Right ventricle myocardium superior (tissue), 1 donor: ENCODE measurements at regions not wholly inside any gene's neighbourhood (a gene's known extent, or its start where the extent isn't known, plus 50 kb on each side); places are given as distances from the start of the nearest gene placed in this dataset.

Experiments used
- ATAC-seq: fragments of 200-7000 bp; cut with Tn5 transposase; one replicate; pipeline ENCODE4 v1.9.1; 2020; ENCODE audit warnings: mild to moderate bottlenecking; ENCODE audit not compliant: poor library complexity
- DNase-seq: peaks from one replicate; pipeline ENCODE4 v3.0.0-alpha.2; 2020
- intact Hi-C: fragments of 100-400 bp; cut with DNase I; formaldehyde crosslinking; loops from one replicate; pipeline ENCODE4 v1.11.2; 2022
- donor health status: DM: no; HTN: yes; CAD: no; lungs with severe emphysema.

DNA sequence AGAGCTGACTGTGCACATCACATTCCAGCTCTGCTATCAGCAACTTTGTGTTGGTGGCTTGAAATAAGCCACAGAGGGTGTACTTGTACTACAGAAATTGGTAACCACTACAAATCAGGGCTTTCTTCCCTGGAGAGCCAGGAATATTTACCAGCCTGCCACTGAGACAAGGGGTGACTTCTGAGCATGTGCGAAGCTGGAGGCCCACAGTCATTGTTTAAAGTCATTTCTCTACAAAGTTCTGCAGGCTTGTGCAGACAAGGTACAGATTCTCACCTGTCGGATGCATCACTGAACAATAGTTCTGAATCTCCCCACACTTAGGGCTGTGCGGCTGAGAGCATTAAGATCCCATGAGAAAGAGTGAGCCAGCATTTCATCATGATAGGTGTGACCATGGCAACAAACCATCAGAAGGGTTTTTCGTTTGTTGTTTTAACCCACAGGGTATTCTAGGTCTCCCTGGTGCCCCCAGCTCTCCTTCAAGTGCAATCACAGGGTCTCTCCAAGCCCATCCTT is 292.8 kb downstream of the CDC5L start:
- DNase-seq (no peak), ATAC-seq (no peak)
- intact Hi-C loops: no loop called here

DNA sequence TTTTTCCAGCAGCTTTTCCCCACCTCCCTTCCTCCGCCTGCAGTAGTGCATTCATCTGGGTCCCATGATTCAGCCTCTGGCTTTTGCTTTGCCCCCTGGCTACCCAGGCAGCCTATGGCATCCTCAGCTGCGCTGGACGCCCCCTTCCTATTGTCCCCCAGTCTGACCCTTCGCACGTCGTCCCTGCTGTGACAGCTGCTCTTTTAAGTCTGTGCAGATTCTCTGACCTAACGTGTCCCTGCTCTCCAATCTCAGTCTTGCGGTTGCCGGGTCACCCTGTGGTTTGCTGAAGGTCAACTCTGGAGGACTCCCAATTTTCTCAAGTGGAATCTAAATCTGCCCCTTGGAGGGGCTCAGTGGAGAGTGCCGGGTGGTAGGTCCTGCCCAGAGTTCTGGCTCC is 294.3 kb downstream of the CDC5L start:
- intact Hi-C loops: no loop called here
- DNase-seq: no peak
- no peak for ATAC-seq

DNA sequence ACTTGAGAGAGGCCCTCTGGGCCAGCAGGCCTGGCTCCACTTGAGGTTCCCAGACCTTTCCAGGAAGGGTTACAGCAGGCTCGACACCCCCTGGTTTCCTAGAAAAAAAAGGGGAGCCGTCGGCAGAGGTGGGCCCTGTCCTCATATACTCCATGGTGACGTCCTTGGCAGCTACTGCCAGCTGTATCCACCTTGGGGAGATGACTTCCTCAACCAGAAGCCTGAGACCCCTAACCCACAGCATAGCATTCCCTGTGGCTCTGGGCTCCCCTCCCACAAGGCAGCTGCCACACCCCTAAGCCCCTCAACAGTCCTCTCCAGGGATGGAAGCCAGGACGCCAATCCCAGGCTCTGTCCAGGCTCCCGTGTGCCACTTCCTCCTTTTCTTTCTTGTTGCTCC is 294.8 kb downstream of the CDC5L start:
- no peak for ATAC-seq
- intact Hi-C loops: no loop called here
- no peak for DNase-seq

DNA sequence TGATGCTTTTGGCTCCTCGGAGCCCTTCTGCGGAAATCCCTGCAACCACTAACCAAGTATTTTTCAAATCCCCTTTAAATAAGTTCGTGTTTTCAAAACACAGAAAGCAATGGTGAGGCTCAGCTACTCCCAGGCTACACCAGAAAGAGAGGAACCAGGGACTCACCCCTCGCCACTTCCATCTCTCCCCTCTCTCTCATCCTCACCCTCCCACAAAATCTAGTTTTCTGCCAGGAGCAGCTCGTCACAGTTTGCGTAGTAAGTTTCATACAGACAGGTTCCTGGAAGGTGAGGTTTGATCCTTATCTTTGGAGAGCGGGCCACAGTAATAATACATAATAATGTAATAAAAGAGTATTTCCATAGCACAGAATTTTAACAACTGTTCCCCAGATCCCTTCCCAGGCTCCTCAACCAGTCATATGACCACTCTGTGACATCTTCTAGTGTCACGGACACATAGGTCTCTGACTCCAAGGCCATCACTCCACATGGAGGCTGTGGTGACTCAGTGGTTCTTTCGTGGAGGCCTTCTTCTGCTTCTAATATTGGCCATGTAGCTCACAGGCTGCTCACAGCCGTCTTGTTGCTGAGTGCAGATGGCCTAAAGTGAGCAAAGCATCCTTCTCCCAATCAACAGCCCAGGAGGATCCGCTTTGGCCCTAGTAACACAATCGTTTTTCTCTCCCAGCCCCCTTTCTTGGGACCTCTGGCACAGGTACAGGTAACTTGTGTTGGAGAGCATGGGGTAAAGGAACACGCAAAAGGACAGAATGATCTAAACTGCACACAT is 295.7 kb downstream of the CDC5L start:
- intact Hi-C loops: no loop called here
- ATAC-seq (no peak), DNase-seq (no peak)

DNA sequence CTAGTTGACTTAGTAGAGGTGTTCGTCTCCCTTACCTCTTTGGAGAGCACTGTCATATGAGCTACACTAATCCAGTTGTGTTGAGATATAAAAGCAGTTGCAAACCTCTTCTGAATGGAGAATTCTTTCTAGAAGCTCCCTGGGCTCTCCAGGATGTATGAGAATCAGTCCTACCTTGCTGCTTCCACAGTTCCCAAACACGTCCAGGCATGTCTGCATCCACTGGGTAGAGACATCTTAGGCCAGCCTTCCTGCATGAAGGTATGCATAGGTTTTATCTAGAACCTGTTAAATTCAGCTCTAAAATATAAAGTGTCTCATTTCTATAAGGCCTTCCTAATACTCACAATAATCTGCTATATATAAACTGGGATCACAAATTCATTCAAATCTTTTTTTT is 297.7 kb downstream of the CDC5L start:
- intact Hi-C loops: no loop called here
- ATAC-seq (no peak), DNase-seq (no peak)

DNA sequence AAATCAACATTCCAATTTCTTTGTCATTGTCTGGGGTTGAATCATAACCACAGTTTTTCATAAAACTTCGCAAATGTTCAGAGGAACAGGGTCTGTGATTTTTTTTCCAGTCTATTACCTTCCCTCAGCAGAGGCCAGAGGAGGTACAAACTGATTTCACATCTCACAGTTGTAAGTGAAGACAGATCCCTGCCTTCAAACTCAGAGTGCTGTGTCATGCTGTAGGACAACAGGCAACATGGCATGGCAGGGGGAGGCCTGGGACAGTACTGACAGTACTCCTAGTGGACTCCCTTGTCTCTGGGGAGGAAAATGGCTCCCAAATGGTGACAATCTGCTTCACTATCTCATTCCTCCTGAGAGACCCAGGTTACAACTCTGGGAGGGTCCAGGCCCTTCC is 308.6 kb downstream of the CDC5L start:
- ATAC-seq: peak; percentile 38
- intact Hi-C loops: no loop called here

DNA sequence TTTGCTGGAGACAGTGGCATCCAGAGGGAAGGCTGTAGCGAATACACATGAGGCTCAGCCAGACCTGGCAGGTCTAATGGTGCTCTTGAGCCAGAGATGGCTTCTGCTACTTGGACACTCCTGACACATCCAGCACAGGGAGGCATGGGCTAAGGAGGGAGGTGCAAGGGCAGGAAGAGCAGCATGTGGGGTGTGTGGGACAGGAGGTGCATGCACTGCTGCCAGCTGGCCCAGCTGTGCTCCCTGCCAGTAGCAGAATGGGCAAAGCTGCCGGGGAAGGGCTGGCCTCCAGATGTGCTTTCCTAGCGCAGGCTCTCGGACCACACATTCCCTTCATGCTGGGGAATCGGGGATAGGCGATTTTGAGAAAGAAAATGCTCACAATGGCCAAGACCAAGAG is 309.2 kb downstream of the CDC5L start:
- intact Hi-C loops: no loop called here
- no peak for DNase-seq
- ATAC-seq: no peak

More for the DNA sequence above, 308.6 kb downstream of the CDC5L start:
- no peak for DNase-seq

DNA sequence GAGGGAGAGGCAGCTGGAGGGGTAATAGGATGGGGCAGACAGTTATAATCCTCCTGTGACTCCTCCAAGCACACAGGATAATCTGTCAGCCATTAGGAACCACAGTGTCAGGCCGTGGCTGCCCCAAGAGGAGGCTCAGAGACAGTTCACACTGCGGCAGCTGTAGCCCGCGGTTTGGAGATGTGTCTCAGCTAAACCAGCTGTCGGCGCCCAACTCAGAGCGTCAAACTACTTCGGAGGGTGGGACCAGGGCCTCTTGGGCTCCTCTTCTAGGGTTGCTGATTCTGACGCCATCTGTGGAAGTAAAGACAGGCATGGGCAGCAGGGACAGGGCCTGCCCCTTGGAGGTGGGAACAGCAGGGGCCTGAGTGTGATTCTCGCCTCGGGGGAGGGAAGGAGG is 309.8 kb downstream of the CDC5L start:
- intact Hi-C loops: no loop called here
- DNase-seq: no peak
- ATAC-seq: no peak

DNA sequence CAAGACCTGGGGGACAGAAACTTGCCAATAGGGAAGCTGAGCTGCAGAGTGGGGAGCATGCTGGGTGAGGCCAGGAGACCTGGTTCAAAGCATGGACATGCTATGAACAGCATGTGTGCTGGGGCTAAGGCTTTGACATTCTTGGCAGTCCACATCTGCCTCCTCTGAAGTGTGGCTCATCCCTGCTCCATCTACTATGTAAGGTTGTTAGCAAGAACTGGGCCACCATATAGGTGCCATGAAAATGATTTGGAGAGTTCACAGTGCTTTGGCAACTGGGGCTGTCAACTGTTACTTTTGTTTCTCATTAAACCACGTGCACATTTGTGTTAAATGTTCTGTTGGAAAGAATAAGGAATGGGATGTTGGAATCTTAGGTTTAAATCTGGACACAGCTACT is 311.1 kb downstream of the CDC5L start:
- intact Hi-C loops: no loop called here
- ATAC-seq (no peak), DNase-seq (no peak)

DNA sequence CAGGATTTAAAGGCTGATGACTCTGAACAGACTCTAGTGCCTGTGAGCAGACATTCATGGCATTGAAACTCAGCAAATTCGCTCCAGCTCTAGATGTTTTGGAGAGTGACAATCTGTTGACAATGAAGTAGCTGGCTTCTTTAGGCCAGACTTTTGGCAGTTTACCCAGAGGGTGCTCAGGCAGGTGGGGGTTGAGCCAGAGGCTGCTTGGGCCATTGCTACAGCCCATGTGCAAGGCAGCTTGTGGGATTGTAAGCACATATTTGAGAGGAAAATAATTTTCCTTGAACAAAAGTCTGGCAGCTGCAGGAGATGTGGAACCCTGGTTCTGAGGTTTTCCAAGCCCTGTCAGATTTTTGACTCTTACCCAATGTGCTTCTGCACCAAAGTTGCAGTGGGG is 311.6 kb downstream of the CDC5L start:
- intact Hi-C loops: no loop called here
- no peak for DNase-seq
- ATAC-seq: peak; percentile 80

DNA sequence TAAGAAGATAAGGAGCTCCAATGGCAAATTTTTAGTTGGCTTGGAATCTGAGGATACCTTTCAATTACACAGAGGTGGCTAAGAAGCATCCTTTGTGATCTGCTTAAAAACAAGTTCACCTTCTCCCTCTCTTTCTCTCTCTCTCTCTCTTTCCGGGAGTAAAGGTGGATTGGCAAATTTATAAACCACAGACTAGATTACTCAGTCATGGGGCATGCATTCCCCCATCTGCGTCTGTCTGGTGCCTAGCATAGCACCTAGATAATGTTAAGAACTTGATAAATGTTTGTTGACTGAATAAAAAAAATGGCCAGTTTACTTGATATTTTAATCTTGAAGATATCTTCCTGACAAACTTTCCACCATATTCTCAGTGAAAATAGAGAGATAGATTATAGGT is 312.3 kb downstream of the CDC5L start:
- ATAC-seq (no peak), DNase-seq (no peak)
- intact Hi-C loops: no loop called here

DNA sequence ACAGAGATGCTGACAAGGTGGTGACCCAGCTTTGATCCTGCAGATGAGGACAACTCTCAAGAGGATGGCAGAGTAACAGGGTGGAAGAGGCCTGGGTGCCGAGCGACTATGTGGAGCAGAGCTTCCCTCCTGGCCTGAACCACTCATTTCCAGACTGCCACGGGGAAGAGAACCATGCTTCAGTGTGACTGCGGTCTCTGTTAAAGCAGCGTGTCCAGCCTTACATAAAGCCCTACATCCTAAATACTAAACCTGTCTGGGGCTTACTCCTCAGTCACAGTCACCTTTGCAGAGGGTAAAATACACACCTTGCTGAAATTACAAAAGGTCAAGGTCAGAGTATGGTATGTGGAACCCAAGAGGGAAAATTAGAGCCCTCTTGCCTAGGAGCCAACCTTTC is 312.9 kb downstream of the CDC5L start:
- ATAC-seq (no peak), DNase-seq (no peak)
- intact Hi-C loops: no loop called here

DNA sequence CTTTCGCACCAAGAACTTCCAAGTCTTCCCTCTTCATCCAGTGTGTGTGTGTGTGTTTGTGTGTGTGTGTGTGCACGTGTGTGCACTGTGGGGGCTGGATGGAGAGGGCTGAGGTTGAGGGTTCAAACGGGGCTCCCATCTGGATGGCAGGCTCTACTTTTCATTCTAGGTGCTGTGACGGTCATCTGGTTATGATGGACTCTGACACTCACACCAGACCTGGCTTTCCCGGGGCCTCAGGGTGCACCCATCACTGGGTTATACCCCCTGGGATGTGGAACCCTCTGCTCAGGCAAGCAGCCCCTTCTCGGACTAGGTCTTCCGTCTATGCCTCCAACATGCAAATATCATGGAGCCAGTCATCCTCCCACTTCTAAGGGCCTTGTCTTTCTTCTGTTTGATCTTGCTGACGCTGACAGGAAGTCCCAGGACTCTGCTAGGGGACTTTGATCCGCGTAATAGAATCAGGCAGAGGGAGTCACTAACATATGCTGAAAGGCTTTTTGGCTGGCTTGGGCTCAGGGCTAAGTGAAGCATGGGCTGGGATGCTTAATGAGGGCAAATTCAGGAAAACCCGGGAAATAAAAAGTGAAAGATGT is 313.6 kb downstream of the CDC5L start:
- no peak for ATAC-seq
- DNase-seq: no peak
- intact Hi-C loops: no loop called here

DNA sequence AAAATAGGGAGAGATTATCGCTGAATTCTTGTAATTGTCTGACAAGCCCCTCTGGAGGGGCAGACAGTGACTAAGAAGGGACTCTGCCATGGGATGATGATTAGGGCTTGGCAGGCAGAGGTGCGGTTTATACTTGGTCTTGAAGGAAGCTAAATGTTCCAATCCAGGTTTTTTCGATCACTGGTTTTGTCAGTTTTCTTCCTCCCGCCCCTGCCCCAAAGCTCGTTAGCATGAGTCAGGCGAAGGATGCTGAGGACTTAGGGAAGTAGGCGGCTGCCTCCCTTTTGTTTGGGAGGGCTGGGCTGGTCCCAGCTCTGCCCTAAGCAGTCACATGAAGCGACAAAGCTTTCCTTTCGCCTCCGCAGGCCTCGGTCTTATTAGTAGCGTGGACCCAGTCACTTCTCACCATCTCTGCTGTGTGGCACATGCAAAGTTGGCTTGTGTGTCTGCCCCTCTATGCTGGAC is 314.2 kb downstream of the CDC5L start:
- intact Hi-C loops: no loop called here
- ATAC-seq (no peak), DNase-seq (no peak)

DNA sequence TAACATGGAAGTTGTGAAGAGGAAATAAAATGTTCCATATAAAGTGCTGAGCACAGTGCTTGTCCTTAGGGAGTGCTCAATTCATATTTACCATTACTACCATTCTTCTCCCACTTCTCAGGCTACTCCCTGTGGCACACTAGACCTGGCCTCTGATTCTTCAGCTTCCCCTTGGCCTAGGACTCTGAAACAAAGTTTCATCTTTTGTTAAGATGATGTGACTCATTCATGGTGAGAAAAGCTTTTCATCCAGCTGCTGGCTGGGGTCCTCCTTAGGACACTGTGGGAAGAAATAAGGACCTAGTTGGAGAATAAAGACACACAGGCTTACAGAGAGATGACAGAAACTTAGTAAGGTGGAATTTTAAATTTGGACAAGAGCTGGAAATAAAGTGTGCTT is 314.8 kb downstream of the CDC5L start:
- DNase-seq: no peak
- intact Hi-C loops: no loop called here
- ATAC-seq: no peak

DNA sequence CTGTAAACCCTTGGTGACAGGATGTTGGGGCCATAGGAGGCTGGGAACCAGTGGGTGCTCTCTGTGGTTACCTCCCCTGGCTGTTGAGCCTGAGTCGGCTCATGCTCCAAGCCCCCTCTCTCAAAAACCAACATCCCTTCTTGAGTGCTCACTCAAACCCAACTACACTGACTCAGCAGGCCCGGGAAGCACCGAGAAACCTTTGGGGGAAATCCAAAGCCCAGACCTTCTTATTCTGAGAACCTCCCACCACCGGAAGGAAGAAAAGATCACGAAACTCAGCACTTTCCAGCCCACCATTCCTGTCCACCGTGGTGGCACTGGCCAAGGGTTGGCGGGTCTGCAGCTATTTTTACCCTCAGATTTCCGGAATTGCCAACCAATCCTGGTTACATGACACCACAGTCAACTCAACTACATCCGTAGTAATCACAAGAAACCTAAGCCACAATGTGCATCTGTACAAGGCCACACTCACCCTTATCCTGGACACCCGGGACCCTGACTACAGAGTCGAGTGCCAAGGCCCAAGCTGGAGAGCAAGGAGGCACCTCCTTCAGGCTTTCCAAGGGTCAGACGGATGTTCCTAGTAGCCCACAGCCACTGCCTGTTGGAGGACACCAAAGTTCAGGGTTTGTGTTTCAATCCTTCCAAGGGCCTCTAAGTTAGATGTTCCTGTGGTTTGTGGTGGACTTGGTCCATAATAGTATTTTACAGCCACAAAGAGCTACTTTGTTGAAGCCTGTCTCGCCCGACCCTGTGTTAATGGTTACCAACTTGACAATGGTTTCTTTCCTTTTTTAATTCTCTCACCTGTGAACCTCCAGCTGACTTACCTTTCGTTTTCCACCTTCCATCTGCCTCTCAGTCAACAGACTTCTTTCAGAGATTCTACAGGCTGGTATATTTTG is 317.0 kb downstream of the CDC5L start:
- ATAC-seq: no peak
- DNase-seq: no peak
- intact Hi-C loops: no loop called here

DNA sequence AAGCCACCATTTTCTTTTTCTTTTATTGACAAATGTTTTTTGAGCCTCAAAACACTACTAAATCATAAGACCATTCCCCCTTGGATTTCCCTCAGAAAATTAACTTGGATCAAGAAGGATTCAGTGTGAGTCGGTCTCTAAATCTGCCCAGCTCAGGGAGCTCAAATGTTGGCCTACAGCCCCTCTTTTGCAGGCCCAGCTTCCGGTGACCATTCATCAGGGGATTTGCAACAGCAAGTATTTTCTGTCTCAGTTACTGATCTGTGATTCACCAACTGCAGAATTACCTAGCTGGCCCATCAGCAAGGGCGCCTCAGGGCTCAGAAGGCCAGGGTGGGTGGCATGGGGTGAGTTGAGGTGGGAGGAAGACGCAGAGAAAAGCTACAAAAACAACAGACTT is 318.1 kb downstream of the CDC5L start:
- intact Hi-C loops: no loop called here
- no peak for ATAC-seq
- DNase-seq: no peak

DNA sequence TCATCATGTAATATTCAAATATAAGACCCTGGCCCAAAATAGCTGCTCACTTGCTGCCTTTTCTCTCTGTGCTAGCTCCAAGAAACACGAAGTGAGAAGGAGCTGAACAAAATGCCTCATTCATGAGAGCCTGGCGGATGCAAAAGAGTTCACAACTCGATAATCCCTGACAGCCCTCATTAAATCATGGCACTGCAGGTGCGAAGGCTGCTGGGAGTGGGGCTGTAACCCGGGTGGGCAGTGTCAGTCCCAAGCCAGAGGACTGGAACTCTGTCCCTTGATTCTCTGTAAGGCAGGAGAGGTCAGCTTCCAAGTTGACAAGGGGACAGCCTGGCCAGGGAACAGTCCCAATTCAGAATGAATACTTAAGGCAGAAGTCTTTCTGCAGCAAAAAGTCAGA is 318.5 kb downstream of the CDC5L start:
- intact Hi-C loops: no loop called here
- DNase-seq: no peak
- no peak for ATAC-seq

DNA sequence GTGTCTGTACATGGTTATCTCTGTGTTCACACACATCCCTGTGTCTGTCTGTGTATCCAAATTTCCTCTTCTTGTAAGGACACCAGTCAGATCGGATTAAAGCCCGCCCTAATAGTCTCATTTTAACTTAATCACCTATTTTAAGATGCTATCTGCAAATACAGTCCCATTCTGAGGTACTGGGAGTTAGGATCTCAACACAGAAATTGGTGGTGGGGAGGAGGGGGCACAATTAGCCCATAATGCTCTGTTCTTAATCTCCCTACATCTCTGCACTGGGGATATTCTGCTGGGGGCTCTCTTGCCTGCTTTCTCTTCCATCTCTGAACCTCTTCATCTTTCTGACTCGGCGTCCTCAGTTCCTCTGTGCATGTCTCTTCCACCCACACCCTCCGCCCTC is 320.7 kb downstream of the CDC5L start:
- no peak for DNase-seq
- ATAC-seq: no peak
- intact Hi-C loops: no loop called here
